Neuronal stem cell (in vitro differentiated cells): ENCODE measurements at regions not wholly inside any gene's neighbourhood (a gene's known extent, or its start where the extent isn't known, plus 50 kb on each side); places are given as distances from the start of the nearest gene placed in this dataset.

Experiments
- DNase-seq: peaks from one replicate; pipeline ENCODE4 v3.0.0-alpha.2; 2013; ENCODE audit warnings: low spot score
- H2AFZ ChIP-seq: one replicate; pipeline ENCODE4 v1.6.1; 2013; ENCODE audit warnings: mild to moderate bottlenecking, low read length, inconsistent platforms
- H2AK5ac ChIP-seq: 2 replicates; pipeline ENCODE4 v1.6.1; 2013; ENCODE audit warnings: low read depth, mild to moderate bottlenecking, inconsistent platforms, low read length, moderate library complexity, mixed read lengths
- H2BK120ac ChIP-seq: 2 replicates; pipeline ENCODE4 v1.6.1; 2013; ENCODE audit warnings: low read depth, mild to moderate bottlenecking, inconsistent platforms, low read length, moderate library complexity, mixed read lengths
- H2BK12ac ChIP-seq: one replicate; pipeline ENCODE4 v1.6.1; 2013; ENCODE audit warnings: low read length, inconsistent platforms
- H2BK15ac ChIP-seq: 2 replicates; pipeline ENCODE4 v1.6.1; 2013; ENCODE audit warnings: mild to moderate bottlenecking, low read length, inconsistent platforms, mixed read lengths
- H2BK5ac ChIP-seq: one replicate; pipeline ENCODE4 v1.6.1; 2013; ENCODE audit warnings: inconsistent platforms, mild to moderate bottlenecking, low read length, moderate library complexity
- H3K14ac ChIP-seq: one replicate; pipeline ENCODE4 v1.6.1; 2013; ENCODE audit warnings: low read length, inconsistent platforms
- H3K18ac ChIP-seq: 2 replicates; pipeline ENCODE4 v1.6.1; 2013; ENCODE audit warnings: low read length, inconsistent platforms
- H3K23ac ChIP-seq: 2 replicates; pipeline ENCODE4 v1.6.1; 2013; ENCODE audit warnings: low read depth, mild to moderate bottlenecking, mixed read lengths, low read length, inconsistent platforms; ENCODE audit not compliant: poor library complexity
- H3K27ac ChIP-seq: replicated peaks from 3 replicates; pipeline ENCODE4 v1.5.1; 2013; ENCODE audit warnings: low read length, inconsistent platforms
- H3K27me3 ChIP-seq, 3 experiments: 2 replicates each; pipeline ENCODE4 v1.6.1; 2013; ENCODE audit warnings: low read length in 3 of 3, mild to moderate bottlenecking in 2 of 3, inconsistent platforms in 1 of 3, low read depth in 1 of 3, mixed read lengths in 1 of 3, moderate library complexity in 1 of 3; ENCODE audit not compliant: control insufficient read depth in 3 of 3, insufficient read depth in 3 of 3
- H3K36me3 ChIP-seq, 2 donors: replicated peaks in 1 of 2; 2 replicates each; pipeline ENCODE4 v1.6.1; 2013; ENCODE audit warnings: low read length in 2 of 2; ENCODE audit not compliant: control insufficient read depth in 2 of 2, insufficient read depth in 2 of 2
- H3K4ac ChIP-seq: 2 replicates; pipeline ENCODE4 v1.6.1; 2013; ENCODE audit warnings: inconsistent platforms, mild to moderate bottlenecking, low read length, moderate library complexity
- H3K4me1 ChIP-seq, 2 donors: 1 replicate in 1 of 2; 2 replicates in 1 of 2; pipeline ENCODE4 v1.6.1; 2013; ENCODE audit warnings: low read length in 2 of 2, low read depth in 1 of 2; ENCODE audit not compliant: control insufficient read depth in 2 of 2, insufficient read depth in 1 of 2
- H3K4me2 ChIP-seq: one replicate; pipeline ENCODE4 v1.6.1; 2013; ENCODE audit warnings: mild to moderate bottlenecking, low read length, inconsistent platforms; ENCODE audit not compliant: insufficient read depth, poor library complexity, severe bottlenecking
- H3K4me3 ChIP-seq, 2 donors: 2 replicates each; pipeline ENCODE4 v1.5.1; 2013; ENCODE audit warnings: low read length in 2 of 2, mild to moderate bottlenecking in 2 of 2, inconsistent platforms in 1 of 2, moderate library complexity in 1 of 2
- H3K79me1 ChIP-seq: one replicate; pipeline ENCODE4 v1.6.1; 2013; ENCODE audit warnings: low read depth, mild to moderate bottlenecking, inconsistent platforms, low read length, moderate library complexity
- H3K9ac ChIP-seq: one replicate; pipeline ENCODE4 v1.6.1; 2013; ENCODE audit warnings: mild to moderate bottlenecking, low read depth, low read length, inconsistent platforms; ENCODE audit not compliant: poor library complexity
- H3K9me3 ChIP-seq, 2 donors: replicated peaks in 1 of 2; 2 replicates each; pipeline versions ENCODE3 to v1.6.1; 2013; ENCODE audit warnings: low read length in 2 of 2, mild to moderate bottlenecking in 2 of 2, inconsistent platforms in 1 of 2, low read depth in 1 of 2, mixed read lengths in 1 of 2, moderate library complexity in 1 of 2; ENCODE audit not compliant: control insufficient read depth in 2 of 2, insufficient read depth in 1 of 2
- H4K8ac ChIP-seq: one replicate; pipeline ENCODE4 v1.6.1; 2013; ENCODE audit warnings: low read depth, mild to moderate bottlenecking, inconsistent platforms, low read length, moderate library complexity
- H4K91ac ChIP-seq: one replicate; pipeline ENCODE4 v1.6.1; 2013; ENCODE audit warnings: low read length, low read depth, mild to moderate bottlenecking, inconsistent platforms; ENCODE audit not compliant: poor library complexity
- WGBS, 2 donors: extraction: QIAGEN DNeasy Blood & Tissue Kit; methylation state at CpG; one replicate each; pipeline ENCODE4 v1.1.7; 2013; ENCODE audit warnings: missing lambda C conversion rate in 2 of 2, mixed read lengths in 1 of 2; ENCODE audit not compliant: insufficient read length in 2 of 2, insufficient replicate concordance in 1 of 2; ENCODE audit errors: extremely low coverage in 2 of 2; 5-methylcytosine and 5-hydroxymethylcytosine counted together

GRCh38 chr11:32039149-32039548, 51.7 kb upstream of the RCN1 start:
- Histone ChIP-seq H2BK120ac (no peak overlapping the region), H4K8ac (no peak overlapping the region), H2BK15ac (no peak overlapping the region), H2AFZ (no peak overlapping the region), H3K4me1 (peaks cover 1 to 5% of the 10 kb centered on the region in 2 donors), H3K27ac (no peak overlapping the region), H3K4ac (no peak overlapping the region), H3K23ac (no peak overlapping the region), H3K79me1 (no peaks in the 10 kb centered on the region), H3K18ac (no peak overlapping the region), H2BK12ac (no peak overlapping the region), H3K36me3 (no peaks in the 10 kb centered on the region), H3K9ac (no peak overlapping the region), H2BK5ac (no peak overlapping the region), H3K27me3 (no peaks in the 10 kb centered on the region), H3K14ac (no peak overlapping the region), H3K9me3 (no peaks in the 10 kb centered on the region), H4K91ac (no peak overlapping the region), H3K4me2 (no peak overlapping the region), H3K4me3 (no peak overlapping the region), H2AK5ac (no peak overlapping the region)
- DNase-seq: no peak
- no CpG with 5 or more reads among the region's 1 CpG for WGBS, 2 donors

- Histone ChIP-seq H2BK15ac (no peak overlapping the region), H3K4me3 (no peak overlapping the region), H3K23ac (no peak overlapping the region), H2AK5ac (no peak overlapping the region), H2AFZ (no peak overlapping the region), H2BK5ac (no peak overlapping the region), H4K91ac (no peak overlapping the region), H3K9me3 (no peaks in the 10 kb centered on the region), H2BK12ac (no peak overlapping the region), H3K18ac (no peak overlapping the region), H3K9ac (no peak overlapping the region), H3K4me1 (peaks cover 0 to 3% of the 10 kb centered on the region in 2 donors), H2BK120ac (no peak overlapping the region), H4K8ac (no peak overlapping the region), H3K4ac (no peak overlapping the region), H3K27me3 (no peaks in the 10 kb centered on the region), H3K36me3 (no peaks in the 10 kb centered on the region), H3K79me1 (no peaks in the 10 kb centered on the region), H3K14ac (no peak overlapping the region), H3K4me2 (no peak overlapping the region), H3K27ac (no peak overlapping the region)
- no peak for DNase-seq
- no CpG with 5 or more reads among the region's 2 CpGs for WGBS, 2 donors
Observed at GRCh38 chr11:32034680-32035079, 56.2 kb upstream of the RCN1 start.

- Histone ChIP-seq H3K79me1 (no peaks in the 10 kb centered on the region), H2AK5ac (no peak overlapping the region), H3K4me3 (no peak overlapping the region), H4K8ac (no peak overlapping the region), H3K27me3 (no peaks in the 10 kb centered on the region), H3K4me1 (peaks cover under 1 to 3% of the 10 kb centered on the region in 2 donors), H3K4me2 (no peak overlapping the region), H2BK15ac (no peak overlapping the region), H2BK120ac (no peak overlapping the region), H3K27ac (no peak overlapping the region), H3K9me3 (no peaks in the 10 kb centered on the region), H3K4ac (no peak overlapping the region), H3K9ac (no peak overlapping the region), H2AFZ (no peak overlapping the region), H2BK12ac (no peak overlapping the region), H4K91ac (no peak overlapping the region), H3K14ac (no peak overlapping the region), H3K36me3 (no peaks in the 10 kb centered on the region), H2BK5ac (no peak overlapping the region), H3K23ac (no peak overlapping the region), H3K18ac (no peak overlapping the region)
- no peak for DNase-seq
- no CpG with 5 or more reads among the region's 1 CpG for WGBS, 2 donors
Observed at GRCh38 chr11:32034149-32034548, 56.7 kb upstream of the RCN1 start.

- Histone ChIP-seq H3K79me1 (no peaks in the 10 kb centered on the region), H3K36me3 (no peaks in the 10 kb centered on the region), H3K27ac (no peak overlapping the region), H3K4ac (no peak overlapping the region), H3K9ac (no peak overlapping the region), H3K14ac (no peak overlapping the region), H3K4me1 (peaks cover 3 to 6% of the 10 kb centered on the region in 2 donors), H2BK12ac (no peak overlapping the region), H2BK120ac (no peak overlapping the region), H3K27me3 (no peaks in the 10 kb centered on the region), H2BK5ac (no peak overlapping the region), H2AK5ac (no peak overlapping the region), H4K91ac (no peak overlapping the region), H2BK15ac (no peak overlapping the region), H3K4me3 (no peak overlapping the region), H2AFZ (no peak overlapping the region), H4K8ac (no peak overlapping the region), H3K4me2 (no peak overlapping the region), H3K18ac (no peak overlapping the region), H3K23ac (no peak overlapping the region), H3K9me3 (no peaks in the 10 kb centered on the region)
- no peak for DNase-seq
- WGBS, 2 donors: no CpG with 5 or more reads among the region's 6 CpGs
Observed at GRCh38 chr11:32033491-32033890, 57.4 kb upstream of the RCN1 start.
